Transverse colon (tissue), 3 donors: ENCODE measurements at regions not wholly inside any gene's neighbourhood (a gene's known extent, or its start where the extent isn't known, plus 50 kb on each side); places are given as distances from the start of the nearest gene placed in this dataset.

Experiments used
- EP300 ChIP-seq: sonication (generic); formaldehyde crosslinking; IDR thresholded peaks from one replicate; pipeline ENCODE4 v1.6.1; 2017; ENCODE audit warnings: antibody characterized with exemption, low read depth
- TF ChIP-seq, protein P1 (sequence below), 5 experiments: fragments of 200-600 bp in 3 of 5; fragments of 450-650 bp in 2 of 5; sonication (generic) in 3 of 5; IDR thresholded peaks; 1 replicate in 2 of 5; 2 replicates in 3 of 5; pipeline ENCODE4 v1.5.1; 2016 to 2017; ENCODE audit warnings: antibody characterized with exemption in 5 of 5, inconsistent platforms in 3 of 5, mild to moderate bottlenecking in 2 of 5, moderate library complexity in 1 of 5

DNA sequence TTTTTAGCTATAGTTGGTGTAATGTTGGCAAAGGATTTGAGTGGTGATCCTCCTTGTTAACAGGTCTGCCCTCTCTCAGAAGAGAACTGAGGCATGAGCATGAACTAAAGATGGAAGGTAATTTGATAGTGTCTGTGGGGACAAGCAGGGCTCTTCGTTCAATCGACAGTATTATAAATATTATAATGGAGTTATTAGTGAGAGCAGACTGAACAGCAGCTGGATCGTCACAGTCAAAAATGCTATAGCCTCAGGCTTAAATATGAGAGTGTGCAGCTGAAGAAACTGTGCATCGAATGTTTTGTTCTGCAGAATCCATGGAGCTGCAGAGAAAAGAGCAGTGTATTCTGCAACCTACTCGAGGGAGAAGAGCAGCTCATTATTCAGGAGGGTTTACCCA is 757.3 kb downstream of the DNAH5 start:
- TF ChIP-seq, protein P1, sequence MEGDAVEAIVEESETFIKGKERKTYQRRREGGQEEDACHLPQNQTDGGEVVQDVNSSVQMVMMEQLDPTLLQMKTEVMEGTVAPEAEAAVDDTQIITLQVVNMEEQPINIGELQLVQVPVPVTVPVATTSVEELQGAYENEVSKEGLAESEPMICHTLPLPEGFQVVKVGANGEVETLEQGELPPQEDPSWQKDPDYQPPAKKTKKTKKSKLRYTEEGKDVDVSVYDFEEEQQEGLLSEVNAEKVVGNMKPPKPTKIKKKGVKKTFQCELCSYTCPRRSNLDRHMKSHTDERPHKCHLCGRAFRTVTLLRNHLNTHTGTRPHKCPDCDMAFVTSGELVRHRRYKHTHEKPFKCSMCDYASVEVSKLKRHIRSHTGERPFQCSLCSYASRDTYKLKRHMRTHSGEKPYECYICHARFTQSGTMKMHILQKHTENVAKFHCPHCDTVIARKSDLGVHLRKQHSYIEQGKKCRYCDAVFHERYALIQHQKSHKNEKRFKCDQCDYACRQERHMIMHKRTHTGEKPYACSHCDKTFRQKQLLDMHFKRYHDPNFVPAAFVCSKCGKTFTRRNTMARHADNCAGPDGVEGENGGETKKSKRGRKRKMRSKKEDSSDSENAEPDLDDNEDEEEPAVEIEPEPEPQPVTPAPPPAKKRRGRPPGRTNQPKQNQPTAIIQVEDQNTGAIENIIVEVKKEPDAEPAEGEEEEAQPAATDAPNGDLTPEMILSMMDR (IDR thresholded peaks at IDR 0.05) = no peak
- no peak for TF ChIP-seq EP300
